ENCODE measurements at regions not wholly inside any gene's neighbourhood (a gene's known extent, or its start where the extent isn't known, plus 50 kb on each side); places are given as distances from the start of the nearest gene placed in this dataset.

DNA sequence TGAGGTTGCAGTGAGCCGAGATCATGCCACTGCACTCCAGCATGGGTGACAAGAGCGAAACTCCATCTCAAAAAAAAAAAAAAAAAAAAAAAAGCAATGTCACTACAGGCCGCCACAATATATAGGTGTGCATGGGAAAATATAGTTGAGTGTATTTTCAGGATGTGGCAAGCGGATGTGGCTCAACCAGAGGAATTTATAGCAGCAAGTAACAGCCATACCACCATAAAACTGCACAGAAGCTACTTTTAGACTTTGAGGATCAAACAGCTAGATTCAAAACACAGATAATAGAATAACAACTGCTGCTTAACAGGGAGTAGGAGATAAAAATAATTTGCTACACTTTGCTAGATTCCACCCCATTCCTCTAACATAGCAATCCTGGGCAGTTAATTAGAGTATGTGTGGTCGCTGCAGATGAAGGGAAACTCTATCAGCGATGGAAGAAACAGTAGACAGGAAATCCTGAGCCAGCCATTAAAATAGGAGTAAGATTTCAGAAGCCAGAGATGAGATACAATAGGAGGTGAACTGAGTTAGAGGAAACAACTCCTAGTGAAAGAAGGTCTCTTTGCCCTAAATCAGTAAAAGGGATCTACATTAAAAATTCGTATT, 318.7 kb upstream of the STT3B start:
- H3K27ac Mint-ChIP-seq = peak overlapping the region in 1 of 2 donors; percentile 59
- H3K9me3 ChIP-seq (ENCODE audit: control insufficient read depth, insufficient read depth, low read length) = no peaks in the 10 kb centered on the region
- H3K4me3 Mint-ChIP-seq = peak overlapping the region; percentile 57
- ATAC-seq = peak; percentile 7 to 61 (median 12)
- peak in 1 of 2 donors; percentile 72 for DNase-seq
- no peaks in the 10 kb centered on the region for H3K27me3 Mint-ChIP-seq (ENCODE audit: low read depth in 2 of 2)
- H3K27ac ChIP-seq (ENCODE audit: low read length) = no peak overlapping the region
- intact Hi-C loops (cut with micrococcal nuclease) = no loop called here
- H3K36me3 Mint-ChIP-seq = no peaks in the 10 kb centered on the region
- no peaks in the 10 kb centered on the region for H3K9me3 Mint-ChIP-seq
- H3K27me3 ChIP-seq (ENCODE audit: control insufficient read depth, insufficient read depth, low read length) = no peaks in the 10 kb centered on the region
- no peak overlapping the region for H3K4me3 ChIP-seq (ENCODE audit: low read length)
- H3K4me1 ChIP-seq (ENCODE audit: control insufficient read depth, insufficient read depth, low read length) = peaks cover 19% of the 10 kb centered on the region
- TF ChIP-seq, protein P1, sequence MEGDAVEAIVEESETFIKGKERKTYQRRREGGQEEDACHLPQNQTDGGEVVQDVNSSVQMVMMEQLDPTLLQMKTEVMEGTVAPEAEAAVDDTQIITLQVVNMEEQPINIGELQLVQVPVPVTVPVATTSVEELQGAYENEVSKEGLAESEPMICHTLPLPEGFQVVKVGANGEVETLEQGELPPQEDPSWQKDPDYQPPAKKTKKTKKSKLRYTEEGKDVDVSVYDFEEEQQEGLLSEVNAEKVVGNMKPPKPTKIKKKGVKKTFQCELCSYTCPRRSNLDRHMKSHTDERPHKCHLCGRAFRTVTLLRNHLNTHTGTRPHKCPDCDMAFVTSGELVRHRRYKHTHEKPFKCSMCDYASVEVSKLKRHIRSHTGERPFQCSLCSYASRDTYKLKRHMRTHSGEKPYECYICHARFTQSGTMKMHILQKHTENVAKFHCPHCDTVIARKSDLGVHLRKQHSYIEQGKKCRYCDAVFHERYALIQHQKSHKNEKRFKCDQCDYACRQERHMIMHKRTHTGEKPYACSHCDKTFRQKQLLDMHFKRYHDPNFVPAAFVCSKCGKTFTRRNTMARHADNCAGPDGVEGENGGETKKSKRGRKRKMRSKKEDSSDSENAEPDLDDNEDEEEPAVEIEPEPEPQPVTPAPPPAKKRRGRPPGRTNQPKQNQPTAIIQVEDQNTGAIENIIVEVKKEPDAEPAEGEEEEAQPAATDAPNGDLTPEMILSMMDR (IDR thresholded peaks at IDR 0.05) = no peak
- H3K4me1 Mint-ChIP-seq = peaks cover 53 to 56% of the 10 kb centered on the region in 2 donors
- H3K36me3 ChIP-seq (ENCODE audit: control insufficient read depth, insufficient read depth, low read length) = no peaks in the 10 kb centered on the region
- 6% methylated on average over 3 of the region's 7 CpGs for WGBS (ENCODE audit: insufficient coverage)

DNA sequence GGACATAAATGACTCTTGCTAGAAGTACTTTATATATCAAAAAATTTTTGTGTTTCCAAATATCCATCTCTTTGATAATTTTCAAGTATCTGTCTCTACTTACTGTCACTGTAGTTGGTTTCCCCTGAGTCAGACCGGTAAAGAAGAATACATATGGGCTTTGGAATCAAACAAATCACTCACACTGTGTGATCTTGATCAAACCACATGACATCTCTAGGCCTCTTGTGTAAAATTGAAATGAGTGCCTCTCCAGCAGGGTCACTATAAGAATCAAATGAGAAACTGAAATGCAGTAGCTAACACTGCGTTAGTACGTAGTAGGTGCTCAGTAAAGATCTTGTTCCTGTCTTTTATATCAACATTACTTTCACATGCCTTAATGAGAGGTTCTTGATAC, 314.6 kb upstream of the STT3B start:
- no peaks in the 10 kb centered on the region for H3K9me3 Mint-ChIP-seq
- H3K9me3 ChIP-seq (ENCODE audit: control insufficient read depth, insufficient read depth, low read length) = no peaks in the 10 kb centered on the region
- ATAC-seq (no peak), DNase-seq (no peak)
- H3K27ac Mint-ChIP-seq = peak overlapping the region in 1 of 2 donors; percentile 16
- no peak overlapping the region for H3K4me3 ChIP-seq (ENCODE audit: low read length)
- intact Hi-C loops (cut with micrococcal nuclease) = no loop called here
- WGBS (ENCODE audit: insufficient coverage) = 82% methylated on average over 3 of the region's 3 CpGs
- no peaks in the 10 kb centered on the region for H3K27me3 Mint-ChIP-seq (ENCODE audit: low read depth in 2 of 2)
- H3K27ac ChIP-seq (ENCODE audit: low read length) = no peak overlapping the region
- H3K36me3 Mint-ChIP-seq = no peaks in the 10 kb centered on the region
- H3K4me1 Mint-ChIP-seq = peaks cover 73 to 74% of the 10 kb centered on the region in 2 donors
- H3K27me3 ChIP-seq (ENCODE audit: control insufficient read depth, insufficient read depth, low read length) = no peaks in the 10 kb centered on the region
- H3K4me3 Mint-ChIP-seq = no peak overlapping the region
- peaks cover 17% of the 10 kb centered on the region for H3K4me1 ChIP-seq (ENCODE audit: control insufficient read depth, insufficient read depth, low read length)
- TF ChIP-seq, protein P1 (IDR thresholded peaks at IDR 0.05) = no peak
- H3K36me3 ChIP-seq (ENCODE audit: control insufficient read depth, insufficient read depth, low read length) = no peaks in the 10 kb centered on the region

DNA sequence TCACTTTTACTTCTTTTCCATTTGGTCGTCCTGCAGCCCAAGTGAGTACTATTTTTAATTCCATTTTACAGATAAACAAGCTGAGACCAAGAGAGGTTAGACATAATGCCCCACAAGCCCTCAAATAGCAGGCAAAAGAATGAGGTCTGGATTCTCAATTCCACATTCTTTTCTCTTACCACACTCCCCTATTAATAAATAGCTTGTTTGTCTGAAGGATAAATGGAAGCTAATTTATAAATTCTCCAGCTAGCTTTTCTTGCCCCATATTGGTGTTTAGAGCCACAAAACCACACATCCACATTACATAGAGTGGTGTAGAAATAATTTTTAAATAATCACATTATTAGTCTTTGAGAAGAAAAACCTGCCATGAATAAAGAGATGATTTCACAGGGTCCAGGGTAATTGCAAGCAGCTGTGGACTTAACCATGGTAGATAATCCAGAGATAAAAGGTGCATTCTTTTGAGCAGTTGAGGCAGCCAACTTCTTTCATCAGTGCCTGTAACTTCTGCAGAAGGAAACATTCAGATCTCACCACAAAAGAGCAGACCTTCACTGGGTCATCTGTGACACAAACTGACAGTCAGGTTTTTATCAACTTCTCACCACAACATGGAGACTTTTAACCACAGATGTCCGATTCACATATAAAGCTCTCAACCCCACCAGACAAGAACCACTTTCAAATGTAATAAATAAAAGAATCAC, 313.4 kb upstream of the STT3B start:
- Mint-ChIP-seq H3K4me3 (peak overlapping the region; percentile 47), H3K4me1 (peaks cover 67 to 69% of the 10 kb centered on the region in 2 donors), H3K27me3 (ENCODE audit: low read depth in 2 of 2) (no peaks in the 10 kb centered on the region), H3K9me3 (no peaks in the 10 kb centered on the region), H3K36me3 (no peaks in the 10 kb centered on the region), H3K27ac (peak overlapping the region; percentile 16 to 58)
- intact Hi-C loops (cut with micrococcal nuclease) = no loop called here
- no peaks in the 10 kb centered on the region for H3K36me3 ChIP-seq (ENCODE audit: control insufficient read depth, insufficient read depth, low read length)
- H3K9me3 ChIP-seq (ENCODE audit: control insufficient read depth, insufficient read depth, low read length) = no peaks in the 10 kb centered on the region
- DNase-seq (no peak), ATAC-seq (peak in 2 of 3 donors; percentile 63 to 68)
- H3K4me1 ChIP-seq (ENCODE audit: control insufficient read depth, insufficient read depth, low read length) = peaks cover 14% of the 10 kb centered on the region
- H3K4me3 ChIP-seq (ENCODE audit: low read length) = no peak overlapping the region
- 0% methylated on average over 2 of the region's 2 CpGs for WGBS (ENCODE audit: insufficient coverage)
- H3K27me3 ChIP-seq (ENCODE audit: control insufficient read depth, insufficient read depth, low read length) = no peaks in the 10 kb centered on the region
- no peak overlapping the region for H3K27ac ChIP-seq (ENCODE audit: low read length)
- TF ChIP-seq, protein P1 (IDR thresholded peaks at IDR 0.05) = no peak
